ENCODE measurements at regions not wholly inside any gene's neighbourhood (a gene's known extent, or its start where the extent isn't known, plus 50 kb on each side); places are given as distances from the start of the nearest gene placed in this dataset.

GRCh38 chr10:31123946-31124345, 92.3 kb upstream of the ZNF438 start:
- no peak overlapping the region for H3K27ac ChIP-seq
- TF ChIP-seq CTCF (IDR thresholded peaks at IDR 0.05): no peak
- TF ChIP-seq ZFX (IDR thresholded peaks at IDR 0.05; ENCODE audit: borderline replicate concordance): no peak

GRCh38 chr10:31124852-31125251, 93.2 kb upstream of the ZNF438 start:
- no peak for TF ChIP-seq CTCF (IDR thresholded peaks at IDR 0.05)
- no peak for TF ChIP-seq ZFX (IDR thresholded peaks at IDR 0.05; ENCODE audit: borderline replicate concordance)
- no peak overlapping the region for H3K27ac ChIP-seq

GRCh38 chr10:31125789-31126188, 94.1 kb upstream of the ZNF438 start:
- TF ChIP-seq CTCF (IDR thresholded peaks at IDR 0.05) (no peak), ZFX (IDR thresholded peaks at IDR 0.05; ENCODE audit: borderline replicate concordance) (no peak)
- no peak overlapping the region for H3K27ac ChIP-seq

- H3K27ac ChIP-seq: no peak overlapping the region
- TF ChIP-seq ZFX (IDR thresholded peaks at IDR 0.05; ENCODE audit: borderline replicate concordance) (no peak), CTCF (IDR thresholded peaks at IDR 0.05) (no peak)
These were observed 94.9 kb upstream of the ZNF438 start for GRCh38 chr10:31126593-31126992.

- TF ChIP-seq ZFX (IDR thresholded peaks at IDR 0.05; ENCODE audit: borderline replicate concordance) (no peak), CTCF (IDR thresholded peaks at IDR 0.05) (no peak)
- no peak overlapping the region for H3K27ac ChIP-seq
These were observed 96.9 kb upstream of the ZNF438 start for GRCh38 chr10:31128536-31128935.

- no peak overlapping the region for H3K27ac ChIP-seq
- TF ChIP-seq CTCF (IDR thresholded peaks at IDR 0.05): no peak
These were observed 97.6 kb upstream of the ZNF438 start for GRCh38 chr10:31129271-31129670.

- no peak overlapping the region for H3K27ac ChIP-seq
- TF ChIP-seq ZFX (IDR thresholded peaks at IDR 0.05; ENCODE audit: borderline replicate concordance) (no peak), CTCF (IDR thresholded peaks at IDR 0.05) (no peak)
These were observed 98.3 kb upstream of the ZNF438 start for GRCh38 chr10:31129880-31130405.

All from 22Rv1 (cell line).